Fibroblast of villous mesenchyme (primary cell): ENCODE measurements at regions not wholly inside any gene's neighbourhood (a gene's known extent, or its start where the extent isn't known, plus 50 kb on each side); places are given as distances from the start of the nearest gene placed in this dataset.

Source experiments
- DNase-seq: peaks from one replicate; pipeline ENCODE4 v3.0.0-alpha.2; 2010; ENCODE audit warnings: low read depth
- H3K4me3 ChIP-seq: 2 replicates; pipeline ENCODE4 v1.5.1; 2011; ENCODE audit warnings: low read depth, mild to moderate bottlenecking, low read length
- TF ChIP-seq, protein P1 (sequence below): IDR thresholded peaks from 2 replicates; pipeline ENCODE4 v1.5.1; 2012; ENCODE audit warnings: low read depth, mild to moderate bottlenecking, low read length; ENCODE audit not compliant: insufficient read depth

DNA sequence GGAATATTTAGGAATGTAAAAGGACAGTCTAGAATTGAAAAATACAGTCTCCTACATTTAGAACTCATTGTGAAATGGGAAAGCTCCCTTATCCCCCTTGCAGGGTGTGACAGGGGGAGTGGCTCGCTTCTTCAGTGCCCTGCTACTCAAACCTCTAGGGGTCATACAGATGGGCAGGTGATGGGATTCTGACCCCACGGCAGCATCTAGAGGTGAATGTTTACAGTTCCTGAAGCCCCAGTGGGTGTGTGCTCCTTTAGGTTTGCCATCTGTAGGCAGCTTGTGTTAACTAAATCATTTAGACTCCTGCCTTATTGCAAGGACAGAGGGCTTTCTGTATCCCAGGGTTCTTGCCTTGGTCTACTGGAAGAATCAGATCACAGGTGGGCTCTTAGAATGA is 271.0 kb upstream of the MPDZ start:
- no peak for DNase-seq
- TF ChIP-seq, protein P1, sequence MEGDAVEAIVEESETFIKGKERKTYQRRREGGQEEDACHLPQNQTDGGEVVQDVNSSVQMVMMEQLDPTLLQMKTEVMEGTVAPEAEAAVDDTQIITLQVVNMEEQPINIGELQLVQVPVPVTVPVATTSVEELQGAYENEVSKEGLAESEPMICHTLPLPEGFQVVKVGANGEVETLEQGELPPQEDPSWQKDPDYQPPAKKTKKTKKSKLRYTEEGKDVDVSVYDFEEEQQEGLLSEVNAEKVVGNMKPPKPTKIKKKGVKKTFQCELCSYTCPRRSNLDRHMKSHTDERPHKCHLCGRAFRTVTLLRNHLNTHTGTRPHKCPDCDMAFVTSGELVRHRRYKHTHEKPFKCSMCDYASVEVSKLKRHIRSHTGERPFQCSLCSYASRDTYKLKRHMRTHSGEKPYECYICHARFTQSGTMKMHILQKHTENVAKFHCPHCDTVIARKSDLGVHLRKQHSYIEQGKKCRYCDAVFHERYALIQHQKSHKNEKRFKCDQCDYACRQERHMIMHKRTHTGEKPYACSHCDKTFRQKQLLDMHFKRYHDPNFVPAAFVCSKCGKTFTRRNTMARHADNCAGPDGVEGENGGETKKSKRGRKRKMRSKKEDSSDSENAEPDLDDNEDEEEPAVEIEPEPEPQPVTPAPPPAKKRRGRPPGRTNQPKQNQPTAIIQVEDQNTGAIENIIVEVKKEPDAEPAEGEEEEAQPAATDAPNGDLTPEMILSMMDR: no peak
- H3K4me3 ChIP-seq: no peak overlapping the region

DNA sequence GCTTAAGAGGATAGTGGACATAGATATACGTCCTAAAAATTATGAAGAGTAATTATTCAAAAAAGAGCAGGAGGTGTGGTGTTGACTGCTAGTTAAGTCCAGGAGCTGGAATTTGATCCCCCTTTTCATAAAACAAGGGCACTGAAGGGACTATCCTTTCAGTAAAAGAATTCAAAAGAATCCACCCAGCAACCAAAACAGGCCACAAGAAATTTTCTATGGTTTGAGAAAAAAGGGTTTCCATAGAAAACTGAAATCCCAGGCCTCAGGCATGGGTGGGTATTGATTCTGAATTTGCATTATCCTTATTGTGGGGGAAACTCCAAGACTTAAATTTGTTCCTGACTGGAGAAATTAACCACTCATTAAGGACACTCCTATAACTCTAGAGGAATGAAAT is 269.0 kb upstream of the MPDZ start:
- H3K4me3 ChIP-seq: no peak overlapping the region
- TF ChIP-seq, protein P1: no peak
- DNase-seq: no peak

DNA sequence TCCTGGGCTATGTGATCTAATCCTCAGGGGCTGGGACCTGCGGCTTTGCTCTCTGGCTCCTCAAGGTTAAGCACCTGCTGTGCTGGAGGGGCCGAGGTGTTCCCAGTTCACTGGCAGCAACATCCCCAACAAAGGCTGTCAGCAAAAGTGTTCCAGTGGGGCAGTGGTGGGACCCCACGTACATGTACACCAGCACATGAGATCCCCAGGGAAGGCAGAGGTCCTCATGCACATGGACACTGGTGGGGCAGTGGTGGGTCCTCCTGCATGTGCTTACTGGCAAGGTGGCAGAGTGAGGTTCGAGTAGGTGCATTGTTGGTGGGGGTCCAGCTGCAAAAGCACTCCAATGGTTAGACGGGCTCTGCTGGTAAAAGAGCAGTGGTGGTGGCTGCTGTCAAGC is 255.6 kb upstream of the MPDZ start:
- no peak overlapping the region for H3K4me3 ChIP-seq
- TF ChIP-seq, protein P1: no peak
- no peak for DNase-seq

DNA sequence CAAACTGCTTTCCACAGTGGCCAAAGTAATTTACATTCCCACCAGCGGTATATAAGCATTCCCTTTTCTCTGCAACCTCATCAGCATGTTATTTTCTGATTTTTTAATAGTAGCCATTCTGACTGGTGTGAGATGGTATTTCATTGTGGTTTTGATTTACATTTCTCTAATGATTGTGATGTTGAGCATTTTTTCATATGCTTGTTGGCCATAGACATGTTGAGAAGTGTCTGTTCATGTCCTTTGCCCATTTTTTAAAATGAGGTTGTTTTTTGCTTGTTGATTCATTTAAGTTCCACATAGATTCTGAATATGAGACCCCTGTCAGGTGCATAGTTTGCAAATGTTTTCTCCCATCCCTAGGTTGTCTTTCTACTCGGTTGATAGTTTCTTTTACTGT is 254.5 kb upstream of the MPDZ start:
- no peak for DNase-seq

DNA sequence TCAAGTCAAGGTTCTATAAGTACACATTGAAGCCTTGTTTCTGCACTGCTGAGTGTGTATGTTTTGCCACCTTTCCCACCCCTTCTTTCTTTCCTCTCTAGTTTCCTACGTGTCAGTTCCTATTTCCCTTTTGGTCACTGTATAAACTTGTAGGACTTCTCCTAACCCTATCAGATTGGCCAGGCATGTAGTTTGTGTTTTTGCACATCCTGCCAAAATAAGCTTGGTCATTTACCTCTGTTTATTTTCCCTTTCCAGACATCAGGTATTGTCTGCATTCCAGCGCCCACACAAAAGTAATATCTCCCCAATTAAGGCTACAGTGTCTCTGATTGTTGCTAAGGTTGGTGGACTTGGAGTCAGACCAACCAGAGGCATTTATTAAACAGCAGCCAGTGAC is 252.9 kb upstream of the MPDZ start:
- DNase-seq: no peak
- H3K4me3 ChIP-seq: no peak overlapping the region
- TF ChIP-seq, protein P1: no peak

More for the DNA sequence above, 254.5 kb upstream of the MPDZ start:
- TF ChIP-seq, protein P1: no peak
- H3K4me3 ChIP-seq: no peak overlapping the region

DNA sequence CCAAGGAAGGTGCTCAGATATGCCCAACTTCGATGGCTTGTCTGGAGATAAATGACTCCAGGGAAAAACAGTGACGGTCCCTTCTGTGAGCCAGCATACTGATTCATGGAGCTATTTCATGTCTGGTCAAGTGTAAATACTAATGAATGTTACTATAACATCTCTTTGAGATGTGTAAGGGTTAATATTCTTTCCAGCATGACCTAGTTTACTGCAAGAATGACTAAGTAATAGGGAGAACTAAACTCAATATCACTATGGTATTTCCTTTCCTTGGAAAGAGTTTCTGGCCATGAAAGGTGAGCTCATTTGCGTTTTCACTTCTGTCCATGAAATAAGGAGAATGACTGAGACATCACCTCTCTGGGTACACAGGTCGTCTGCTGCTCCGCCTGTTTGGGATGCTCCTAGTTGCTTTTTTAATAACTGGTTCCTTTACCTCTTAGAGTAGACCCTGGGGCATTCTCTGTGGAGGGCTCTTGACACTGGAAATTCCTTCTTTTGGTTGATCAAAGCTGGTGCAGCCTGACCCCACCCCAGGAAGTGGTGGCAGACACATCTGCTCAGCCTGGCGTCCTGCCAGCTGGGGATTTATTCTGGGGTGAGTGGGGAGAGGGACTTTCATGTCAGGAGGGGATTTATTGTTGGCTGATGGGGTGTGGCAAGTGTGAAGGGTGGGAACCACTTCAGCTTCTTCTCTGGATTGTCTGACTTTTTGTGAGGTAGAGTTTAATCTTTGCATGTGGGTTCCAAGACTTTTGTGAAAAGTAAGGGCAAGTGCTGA is 250.0 kb upstream of the MPDZ start:
- H3K4me3 ChIP-seq: no peak overlapping the region
- TF ChIP-seq, protein P1: no peak
- no peak for DNase-seq

DNA sequence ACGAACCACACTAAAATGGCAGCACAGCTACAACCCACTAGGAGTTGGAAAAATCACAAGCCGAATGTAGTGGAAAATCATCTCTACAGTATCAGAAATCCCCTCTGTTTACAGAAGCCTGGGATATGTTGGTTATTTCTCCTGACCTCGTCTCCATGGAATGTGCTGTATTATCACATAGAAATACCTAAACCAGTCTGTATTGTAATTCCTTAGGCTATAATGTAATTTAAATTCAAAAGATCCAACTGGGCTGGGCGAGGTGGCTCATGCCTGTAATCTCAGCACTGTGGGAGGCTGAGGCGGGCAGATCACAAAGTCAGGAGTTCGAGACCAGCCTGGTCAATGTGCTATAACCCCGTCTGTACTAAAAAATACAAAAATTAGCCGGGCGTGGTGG is 244.8 kb upstream of the MPDZ start:
- TF ChIP-seq, protein P1: no peak
- DNase-seq: no peak
- H3K4me3 ChIP-seq: no peak overlapping the region
